ENCODE measurements at regions not wholly inside any gene's neighbourhood (a gene's known extent, or its start where the extent isn't known, plus 50 kb on each side); places are given as distances from the start of the nearest gene placed in this dataset.
A peak's percentile ranks its signal among the peaks of the same experiment; 100 is the strongest.

DNA sequence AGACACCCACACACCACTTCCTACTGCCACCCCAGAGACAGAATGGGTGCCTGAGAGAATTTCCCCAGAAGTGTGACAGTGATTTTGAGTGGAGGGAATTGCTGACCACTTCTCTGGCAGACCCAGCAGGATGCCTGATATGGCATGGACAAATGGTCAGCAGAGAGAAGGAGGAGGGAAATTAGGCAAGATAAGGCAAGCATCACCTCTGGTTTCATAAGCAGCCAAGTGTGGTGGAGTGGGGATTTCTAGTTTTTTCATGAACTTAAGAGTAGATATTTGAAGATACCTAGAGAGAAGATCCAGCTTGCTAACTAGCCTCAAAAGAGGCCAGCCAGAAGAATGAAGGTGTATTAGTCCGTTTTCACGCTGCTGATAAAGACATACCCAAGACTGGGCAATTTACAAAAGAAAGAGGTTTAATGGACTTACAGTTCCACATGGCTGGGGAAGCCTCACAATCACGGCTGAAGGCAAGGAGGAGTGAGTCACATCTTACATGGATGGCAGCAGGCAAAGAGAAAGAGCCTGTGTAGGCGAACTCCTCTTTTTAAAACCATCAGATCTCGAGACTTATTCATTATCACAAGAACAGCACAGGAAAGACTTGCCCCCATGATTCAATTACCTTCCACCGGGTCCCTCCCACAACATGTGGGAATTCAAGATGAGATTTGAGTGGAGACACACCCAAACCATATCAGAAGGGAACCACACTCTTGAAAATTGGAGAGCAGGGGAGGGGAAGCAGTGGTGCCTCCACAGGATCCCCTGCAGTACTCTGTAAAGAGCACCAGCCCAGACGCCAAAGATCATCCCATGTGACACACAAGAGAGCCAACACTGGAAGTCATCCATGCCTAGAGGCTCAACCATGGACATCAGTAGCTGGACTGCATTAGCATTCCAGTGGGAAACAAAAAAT is 64.2 kb downstream of the RBM43 start:
- DNase-seq, result no peak

DNA sequence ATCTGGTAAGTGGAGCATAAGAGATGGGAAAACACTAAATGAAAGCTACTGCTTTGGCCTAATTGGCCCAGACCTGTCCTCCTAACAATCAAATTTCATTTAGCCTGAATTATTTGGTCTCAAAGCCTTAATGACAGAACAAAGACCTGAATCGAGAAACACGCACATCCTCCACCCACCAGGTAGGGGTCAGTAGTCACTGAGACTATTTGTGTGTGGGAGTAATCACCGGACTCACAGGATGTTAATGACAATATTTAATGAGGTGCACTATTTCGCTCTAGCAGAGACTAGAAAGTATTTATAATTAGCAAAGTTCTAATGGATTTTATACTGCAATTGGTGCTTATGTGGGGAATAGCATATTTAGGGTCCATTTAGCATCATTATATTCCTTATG is 68.1 kb downstream of the RBM43 start:
- no peak for DNase-seq

DNA sequence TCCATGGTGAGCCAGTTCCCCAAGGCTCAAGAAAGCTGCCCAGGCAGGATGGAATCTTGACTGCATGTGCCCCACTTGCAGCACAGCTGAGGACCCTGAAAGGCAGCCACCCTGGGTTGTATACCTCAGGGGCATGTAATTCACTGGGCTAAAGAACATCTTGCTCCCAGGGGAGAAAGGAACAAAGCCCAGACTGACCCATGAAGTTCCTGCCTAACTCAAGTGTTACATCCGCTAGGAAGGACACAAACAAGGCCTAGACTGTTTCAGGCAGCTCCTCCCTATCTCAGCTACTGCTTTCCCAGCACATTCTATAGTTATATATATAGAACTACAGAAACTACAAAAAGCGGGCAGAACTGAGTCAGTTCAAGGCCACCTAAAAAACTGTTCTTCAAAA is 69.0 kb downstream of the RBM43 start:
- DNase-seq, result no peak

DNA sequence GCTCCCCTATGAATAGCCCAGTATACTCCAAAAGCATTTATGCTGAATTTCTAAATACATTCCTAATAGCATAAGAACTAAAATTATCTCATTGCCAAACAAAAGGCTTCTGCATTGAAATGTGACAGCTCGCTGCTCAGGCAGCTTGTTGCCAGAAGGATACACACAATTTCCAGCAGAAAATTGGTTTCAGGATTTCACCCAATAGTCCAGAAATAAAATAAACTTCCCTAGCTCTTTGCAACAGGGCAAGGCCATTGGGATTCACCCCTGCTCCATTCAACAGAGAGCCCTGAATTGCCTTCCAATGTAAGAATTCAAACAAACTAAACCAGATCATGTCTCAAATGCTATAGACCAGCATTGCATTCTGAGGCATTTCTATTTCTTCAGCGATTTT is 70.7 kb downstream of the RBM43 start:
- DNase-seq, result no peak

DNA sequence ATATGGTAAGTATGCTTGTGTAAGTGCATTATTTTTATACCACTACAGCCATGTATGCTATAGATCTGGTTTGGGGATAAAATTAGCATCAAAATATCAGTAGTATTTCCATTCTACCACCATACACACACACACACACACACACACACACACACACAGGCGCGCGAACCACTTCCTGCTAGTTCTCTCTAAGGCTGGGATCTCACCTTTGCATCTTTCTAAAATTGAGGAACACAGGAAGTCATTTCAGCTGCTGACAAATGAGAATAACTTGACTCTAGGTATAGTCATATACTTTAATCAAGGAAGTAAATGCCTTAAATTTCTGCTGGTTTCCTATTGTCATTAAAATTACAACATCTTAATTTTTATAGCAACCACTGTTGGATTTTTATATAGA is 72.5 kb downstream of the RBM43 start:
- peak; percentile 22 for DNase-seq

DNA sequence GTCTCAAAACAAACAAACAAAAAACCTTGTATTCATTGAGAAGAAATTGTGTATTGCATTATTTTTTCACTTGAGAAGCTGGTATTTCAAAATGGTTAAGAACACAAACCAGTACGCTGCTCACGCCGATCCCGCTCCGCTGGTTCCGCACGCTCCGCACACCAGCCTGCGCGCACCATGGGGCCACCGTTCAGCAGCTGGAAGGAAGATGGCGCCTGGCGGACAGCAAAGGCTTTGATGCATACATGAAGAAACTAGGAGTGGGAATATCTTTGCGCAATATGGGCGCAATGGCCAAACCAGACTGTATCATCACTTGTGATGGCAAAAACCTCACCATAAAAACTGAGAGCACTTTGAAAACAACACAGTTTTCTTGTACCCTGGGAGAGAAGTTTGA is 75.7 kb downstream of the RBM43 start:
- no peak for DNase-seq

DNA sequence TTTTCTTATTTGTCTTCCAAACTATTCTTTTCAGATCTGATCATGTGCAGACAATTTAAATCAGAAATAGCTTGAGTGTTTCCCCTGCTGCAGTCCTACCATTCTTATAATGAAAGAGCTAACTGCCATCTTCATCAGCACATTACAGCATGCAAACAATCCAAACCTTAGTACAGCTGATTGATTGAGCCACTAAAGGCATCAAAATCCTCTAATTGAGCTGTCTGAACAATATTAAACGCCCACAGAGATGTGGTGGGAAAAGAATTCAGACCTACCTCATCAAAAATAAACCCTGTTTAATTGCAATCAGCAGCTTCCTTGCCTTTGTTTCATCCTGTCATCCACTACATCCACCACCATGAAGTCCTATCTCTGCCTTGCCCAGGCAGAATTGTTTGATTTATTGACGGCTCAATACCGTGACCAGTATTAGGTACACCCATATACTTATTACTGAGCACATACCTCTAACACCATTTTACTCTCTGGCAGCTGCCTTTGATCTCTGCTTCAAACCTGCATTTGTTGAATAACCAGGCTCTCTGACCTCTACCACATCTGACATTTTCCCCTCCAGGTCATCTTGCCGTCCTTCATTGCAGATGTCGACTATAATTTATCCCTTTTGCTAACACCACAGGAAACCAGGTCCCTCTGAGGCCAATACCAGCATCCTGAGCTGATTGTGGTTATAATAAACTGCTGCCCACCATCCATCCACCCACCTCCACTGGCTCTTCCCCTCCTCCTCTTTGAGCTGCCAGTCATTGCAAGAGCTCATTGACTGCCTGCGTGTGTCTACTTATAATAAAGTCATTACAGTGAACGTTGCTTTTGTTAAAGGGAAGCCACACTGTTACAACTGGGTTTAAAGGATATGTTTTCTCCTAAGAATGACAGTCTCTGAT is 78.5 kb downstream of the RBM43 start:
- DNase-seq, result no peak

DNA sequence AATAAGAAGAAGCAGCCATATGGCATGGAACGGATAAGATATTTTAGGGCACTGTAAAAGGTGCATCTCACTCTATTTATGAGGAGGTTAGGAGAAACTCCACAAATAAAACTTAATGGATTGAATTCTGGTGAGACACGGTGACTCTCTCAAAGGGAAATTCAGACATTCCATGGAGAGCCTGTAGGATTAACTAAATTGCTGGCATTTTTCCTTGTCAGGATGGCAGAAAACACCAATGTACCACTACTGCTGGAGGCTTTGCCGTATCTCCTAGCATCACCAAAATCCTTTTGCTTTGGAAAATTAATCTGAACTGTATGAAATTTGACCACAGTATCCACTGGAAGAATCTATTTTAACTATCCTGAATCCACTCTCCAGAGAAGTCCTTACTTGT is 79.3 kb downstream of the RBM43 start:
- DNase-seq, result no peak

DNA sequence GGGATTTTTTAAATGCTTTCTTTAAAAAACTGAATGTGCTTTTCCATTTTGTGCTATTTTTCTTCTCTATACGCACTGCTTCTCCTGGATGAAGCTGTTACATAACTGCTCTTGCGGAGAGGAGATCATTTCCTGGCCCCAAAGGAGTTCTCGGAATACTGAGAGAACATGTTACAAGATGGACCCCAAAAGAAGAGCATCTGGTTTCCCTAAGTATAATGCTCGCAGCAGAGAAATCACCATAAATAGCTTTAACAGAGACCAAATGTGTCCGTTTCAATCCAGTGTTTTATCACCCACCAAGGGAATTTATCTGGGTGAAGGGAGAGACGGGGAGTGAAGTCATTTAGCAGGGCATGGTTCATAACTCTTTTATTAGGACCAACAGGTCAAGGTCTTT is 80.1 kb downstream of the RBM43 start:
- DNase-seq, result no peak

DNA sequence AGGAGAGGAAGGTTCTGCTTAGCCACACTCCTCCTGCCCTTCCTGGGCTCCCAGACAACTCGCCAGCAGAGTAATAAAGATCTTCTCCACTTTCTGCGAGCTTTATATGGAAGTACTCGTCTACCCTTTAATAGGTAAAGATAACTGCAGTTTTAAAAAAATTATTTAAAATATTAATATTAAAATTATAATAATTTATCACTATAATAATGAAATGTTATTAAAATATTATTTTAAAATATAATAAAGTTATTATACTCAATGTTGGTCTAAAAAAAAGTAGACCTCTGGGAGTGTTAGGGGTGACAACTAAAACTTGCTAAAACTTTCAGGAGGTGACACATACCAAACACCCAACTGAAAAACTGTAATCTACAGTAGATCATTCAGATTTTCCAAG is 81.5 kb downstream of the RBM43 start:
- no peak for DNase-seq

DNA sequence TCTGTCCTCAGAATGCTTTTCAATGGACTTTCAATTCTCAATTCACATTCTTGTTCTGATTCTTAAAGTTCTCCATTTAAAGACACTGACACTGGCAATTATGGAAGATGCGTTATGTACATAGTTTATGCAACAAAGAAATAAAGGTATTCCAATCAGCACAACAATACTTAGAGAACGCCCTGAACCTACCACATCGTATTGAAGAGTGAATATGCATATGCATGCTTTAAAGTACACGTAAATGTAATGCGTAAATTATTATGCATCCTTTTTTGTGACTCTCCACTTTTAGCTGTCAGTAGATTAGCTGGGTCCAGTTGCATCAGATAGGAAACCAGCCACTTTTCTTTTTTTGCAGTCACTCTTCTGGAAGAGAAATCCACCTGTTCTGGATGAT is 83.5 kb downstream of the RBM43 start:
- DNase-seq, result no peak

DNA sequence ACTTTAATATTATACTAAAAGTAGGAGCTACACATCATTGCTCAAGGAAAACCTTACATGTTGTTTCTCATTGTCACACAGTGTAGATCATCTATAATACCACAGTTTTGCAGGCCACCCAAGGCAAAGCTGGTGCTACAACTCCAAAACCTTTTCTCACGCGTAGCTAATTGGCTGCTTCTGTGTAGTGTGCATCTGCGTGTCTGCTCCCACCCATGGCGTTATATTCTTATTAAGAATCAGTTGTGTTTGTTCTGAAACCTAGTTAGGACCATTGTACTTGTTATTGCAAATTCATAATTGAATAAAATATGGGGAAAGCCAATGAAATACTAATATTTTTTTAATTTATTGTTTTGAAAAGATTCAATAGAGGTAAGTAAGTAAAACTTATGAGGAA is 83.9 kb downstream of the RBM43 start:
- no peak for DNase-seq

DNA sequence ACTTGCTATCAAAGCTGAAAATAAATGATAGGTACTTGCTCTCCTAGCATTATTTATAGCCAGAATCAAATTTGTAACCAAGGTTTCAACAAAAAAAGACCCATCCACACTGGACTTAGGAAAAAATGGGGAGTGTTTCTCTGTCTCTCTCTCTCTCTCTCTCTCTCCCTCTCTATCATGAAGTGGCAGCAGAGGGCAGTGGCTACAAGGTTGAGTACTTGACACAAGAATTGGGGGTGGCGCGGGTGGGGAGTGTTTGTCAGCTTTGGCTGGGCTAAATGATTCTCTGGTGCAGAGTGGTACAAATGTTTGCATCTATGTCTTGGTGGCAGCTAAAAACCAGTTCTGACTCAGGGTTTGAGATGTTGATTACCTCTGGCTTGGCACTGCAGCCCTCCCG is 85.0 kb downstream of the RBM43 start:
- DNase-seq, result no peak

DNA sequence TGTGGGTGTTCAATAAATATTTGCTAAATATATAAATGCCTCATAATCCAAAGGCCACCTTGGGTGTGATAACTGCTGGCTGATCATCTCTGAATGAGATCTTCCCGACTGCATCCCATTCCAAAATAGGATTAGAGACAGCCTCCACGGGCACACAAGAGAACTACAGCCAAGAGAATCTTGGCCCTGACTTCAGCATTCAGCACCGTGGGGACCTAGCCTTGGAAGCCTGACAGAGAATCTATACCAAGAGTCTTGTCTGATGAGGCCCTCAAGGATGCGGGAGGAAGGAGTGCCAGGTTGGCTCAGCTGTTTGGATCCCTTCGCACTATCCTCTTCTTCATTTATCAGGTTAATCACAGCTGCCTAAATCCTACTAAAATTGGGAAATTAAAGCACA is 85.8 kb downstream of the RBM43 start:
- no peak for DNase-seq

DNA sequence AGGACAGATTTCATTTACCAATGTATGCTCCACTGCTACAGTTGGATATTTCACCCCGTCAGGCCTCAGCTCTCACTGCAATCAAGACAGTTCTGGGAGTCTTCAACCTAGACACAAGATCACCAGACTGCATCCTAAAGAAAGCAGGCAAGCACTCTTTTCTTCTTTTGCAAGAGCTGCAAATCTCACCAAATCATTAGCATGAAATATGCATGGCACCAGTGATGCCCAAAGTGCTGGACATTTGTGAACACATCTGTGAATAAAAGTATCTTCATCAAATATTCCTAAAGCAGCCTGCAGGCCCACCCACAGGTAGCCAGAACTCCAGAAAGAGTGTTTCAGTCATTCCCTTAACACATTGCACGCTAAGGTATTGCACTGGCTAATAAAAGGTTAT is 87.5 kb downstream of the RBM43 start:
- no peak for DNase-seq

DNA sequence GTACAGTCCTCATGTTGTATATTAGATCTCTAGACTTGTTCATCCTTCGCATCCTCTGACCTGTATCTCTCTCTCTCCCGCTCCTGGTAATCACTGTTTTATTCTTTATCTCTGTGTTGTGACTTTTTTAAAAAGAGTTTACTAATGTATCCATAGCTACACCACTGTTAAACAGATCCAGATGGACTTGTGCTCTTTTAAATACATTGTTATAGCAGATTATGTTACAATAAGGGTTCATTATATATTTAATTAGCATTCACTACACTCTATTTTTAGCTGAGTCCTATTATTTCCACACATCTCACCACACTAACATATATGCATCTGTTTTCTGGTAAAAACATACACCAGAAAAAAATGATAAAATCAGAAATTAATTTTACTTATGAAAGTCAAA is 90.5 kb downstream of the RBM43 start:
- no peak for DNase-seq

DNA sequence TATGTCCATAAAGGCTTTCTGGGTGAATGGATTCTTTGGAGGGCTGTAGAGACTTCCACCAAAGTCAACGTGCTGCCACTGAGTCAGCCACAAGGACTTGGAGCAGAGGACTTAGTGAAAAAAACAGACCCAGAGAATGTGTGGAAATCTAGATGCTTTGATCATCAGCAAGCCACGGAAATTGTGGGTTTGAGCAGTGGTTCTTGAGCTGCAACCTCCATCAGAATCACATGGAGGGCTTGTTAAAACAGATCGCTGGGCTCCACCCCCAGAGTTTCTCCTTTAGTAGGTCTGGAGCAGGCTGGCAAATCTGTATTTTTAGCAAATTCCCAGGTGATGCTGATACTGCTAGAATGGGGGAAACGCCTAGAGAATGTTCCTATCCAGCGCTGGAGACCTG is 95.3 kb downstream of the RBM43 start:
- DNase-seq, result no peak

DNA sequence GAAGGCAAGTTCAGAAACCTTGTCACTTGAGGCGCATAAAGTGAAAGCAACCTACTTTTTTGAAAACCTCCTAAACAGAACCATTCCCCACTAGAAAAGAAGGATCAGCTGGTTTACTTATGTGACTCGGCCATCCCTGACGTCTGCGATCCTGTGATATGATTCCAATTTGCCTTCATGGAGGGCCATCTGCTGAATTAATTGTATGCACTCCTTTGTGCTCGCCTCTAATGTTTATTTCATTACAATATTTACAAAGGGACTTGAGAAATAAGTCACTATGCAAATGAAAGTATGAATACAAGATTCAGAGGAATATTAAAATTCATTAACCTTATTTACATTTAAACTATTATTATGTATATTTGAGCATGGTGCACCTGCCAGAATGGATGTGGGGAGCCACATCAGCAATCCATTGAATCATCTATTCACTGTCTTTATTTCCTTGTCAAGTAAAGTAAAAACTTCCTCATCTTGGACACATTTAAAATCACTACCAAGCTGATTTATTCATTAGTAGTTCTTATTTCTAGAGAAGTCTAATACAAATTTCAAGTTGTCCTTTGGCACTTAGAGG is 96.5 kb downstream of the RBM43 start:
- DNase-seq, result no peak

DNA sequence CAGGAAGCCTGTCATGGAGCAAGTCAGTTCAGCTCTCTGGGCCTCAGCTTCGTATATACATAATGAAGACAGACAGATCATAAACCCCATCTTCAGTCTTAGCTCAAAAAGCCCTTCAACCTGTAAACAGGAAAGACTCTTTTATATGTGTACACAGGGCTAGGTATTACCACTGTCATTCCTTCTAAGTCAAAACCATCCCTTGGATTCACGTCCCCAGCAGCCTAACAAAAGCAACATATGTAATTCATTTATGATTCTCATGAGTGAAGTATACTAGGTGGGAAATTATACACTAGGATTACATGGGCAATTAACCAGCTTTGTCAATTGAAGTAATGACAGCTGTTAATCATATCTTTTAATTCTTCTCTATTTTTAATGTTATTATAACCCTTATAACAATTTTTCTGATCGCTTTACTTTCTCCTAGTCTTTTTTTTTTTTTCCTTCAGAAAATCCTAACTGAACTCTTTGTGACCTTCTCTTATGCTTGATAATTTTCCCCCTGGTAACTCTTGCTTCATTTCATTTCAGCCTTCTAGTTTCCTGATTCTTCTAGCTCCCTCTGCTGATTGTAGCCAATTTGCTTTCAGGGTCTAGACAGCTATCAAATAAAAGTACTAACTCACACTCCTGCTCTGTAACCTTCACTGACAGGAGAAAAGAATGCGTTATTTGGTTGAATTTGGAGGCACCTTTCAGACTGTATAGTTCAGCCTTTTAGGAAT is 99.7 kb downstream of the RBM43 start:
- no peak for DNase-seq

DNA sequence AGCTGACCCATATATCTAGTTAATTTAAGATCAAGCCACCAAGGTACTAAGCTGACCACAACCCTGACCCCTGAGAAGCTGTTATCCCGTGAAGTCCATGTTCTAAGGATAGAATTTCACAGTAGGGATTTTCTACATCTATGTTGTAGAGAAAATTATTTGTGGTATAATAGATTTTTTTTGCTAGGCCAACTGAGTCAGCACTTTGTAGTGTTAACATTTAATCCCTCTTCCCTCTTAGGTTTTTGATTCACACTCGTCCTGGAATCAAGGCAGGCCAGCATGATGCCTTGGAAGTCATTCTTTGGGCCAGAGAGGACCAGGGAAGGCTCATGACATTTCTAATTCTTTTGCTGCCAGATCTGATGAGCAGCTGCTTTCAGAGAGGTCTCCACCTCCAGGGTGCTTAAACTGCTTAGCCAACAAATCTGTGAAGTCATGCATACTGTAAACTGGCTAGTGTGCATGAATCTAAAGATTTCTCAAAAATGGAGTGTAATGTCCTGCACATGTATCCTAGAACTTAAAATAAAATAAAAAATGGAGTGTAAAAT is 102.5 kb downstream of the RBM43 start:
- DNase-seq, result no peak

DNA sequence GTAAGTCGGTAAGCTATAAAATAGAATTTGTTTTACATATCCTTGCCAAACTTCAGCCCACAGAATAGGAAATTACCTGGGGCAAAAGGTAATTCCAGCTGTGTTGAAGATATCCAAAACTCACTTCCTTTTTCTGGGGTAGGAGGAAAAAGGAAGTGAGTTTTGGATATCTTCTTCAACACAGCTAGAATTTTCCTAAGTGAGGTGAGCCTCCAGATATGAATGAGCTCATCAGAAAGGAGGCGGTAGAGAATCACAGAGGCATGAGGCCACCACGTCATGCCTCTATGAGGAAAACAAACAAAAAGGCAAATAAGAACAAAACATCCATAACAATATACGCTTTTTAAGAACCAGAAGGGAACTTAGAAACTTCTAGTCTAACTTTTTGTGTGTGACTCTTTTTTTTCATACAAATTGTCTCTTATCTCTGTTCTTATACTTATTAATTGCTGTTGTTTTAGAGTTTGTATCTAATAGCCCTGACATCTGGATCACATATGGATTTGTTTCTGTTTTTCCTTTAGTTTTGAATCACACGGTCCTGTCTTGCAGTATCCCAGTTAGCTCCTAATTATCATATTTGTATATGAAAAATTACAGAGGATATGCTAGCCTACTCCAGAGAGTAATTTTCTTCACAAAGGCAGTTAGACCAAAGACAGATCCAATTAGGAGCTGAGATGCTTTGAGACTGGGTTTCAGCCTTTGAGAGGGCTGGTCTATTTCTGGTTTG is 104.5 kb downstream of the RBM43 start:
- no peak for DNase-seq

DNA sequence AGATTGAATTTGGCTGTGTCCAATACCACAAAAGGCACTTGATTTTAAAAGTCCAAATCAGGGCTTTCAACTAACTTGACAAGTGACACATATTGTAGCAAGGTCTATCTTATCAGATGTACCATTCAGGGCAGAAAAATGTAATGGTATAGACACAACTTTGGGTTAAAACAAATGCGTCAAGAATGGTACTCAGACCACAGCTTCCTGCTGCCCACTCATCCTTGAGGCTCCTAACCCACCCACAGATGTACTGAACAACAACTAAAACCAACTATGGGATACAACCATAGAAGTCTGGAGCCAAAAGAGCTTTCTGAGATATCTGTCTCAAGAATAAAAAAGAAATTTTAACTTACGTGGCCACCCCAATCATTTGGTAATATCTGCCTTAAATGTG is 105.2 kb downstream of the RBM43 start:
- DNase-seq, result no peak
